NT2/D1 (cell line): ENCODE measurements at regions not wholly inside any gene's neighbourhood (a gene's known extent, or its start where the extent isn't known, plus 50 kb on each side); places are given as distances from the start of the nearest gene placed in this dataset.

ENCODE experiments used
- SUZ12 ChIP-seq: IDR thresholded peaks from 2 replicates; pipeline ENCODE4 v1.6.1; 2011; ENCODE audit not compliant: insufficient read length, insufficient read depth; ENCODE audit errors: extremely low read depth
- YY1 ChIP-seq: IDR thresholded peaks from 2 replicates; pipeline ENCODE4 v1.6.1; 2011; ENCODE audit not compliant: insufficient read length, insufficient read depth
- ZNF274 ChIP-seq: IDR thresholded peaks from 2 replicates; pipeline ENCODE4 v1.6.1; 2011; ENCODE audit warnings: mild to moderate bottlenecking, low read depth, low read length

- no peak for TF ChIP-seq YY1
- no peak for TF ChIP-seq ZNF274
- TF ChIP-seq SUZ12: no peak
Measured at GRCh38 chr2:157179324-157180105, 78.0 kb upstream of the GALNT5 start.
